HG03521 (cell line): ENCODE measurements at regions not wholly inside any gene's neighbourhood (a gene's known extent, or its start where the extent isn't known, plus 50 kb on each side); places are given as distances from the start of the nearest gene placed in this dataset.

Source experiments
- ATAC-seq: cut with Tn5 transposase; IDR thresholded peaks from one replicate; pipeline ENCODE4 v1.9.1; 2021; ENCODE audit warnings: mild to moderate bottlenecking, moderate library complexity; ENCODE audit not compliant: unreplicated experiment

- no peak for ATAC-seq
Observed at GRCh38 chr5:92472981-92473566, 1090.0 kb upstream of the ARRDC3 start.

GRCh38 chr5:92471861-92472260, 1088.7 kb upstream of the ARRDC3 start:
- ATAC-seq: no peak

- ATAC-seq: no peak
Observed at GRCh38 chr5:92470770-92471169, 1087.7 kb upstream of the ARRDC3 start.

GRCh38 chr5:92468295-92468694, 1085.2 kb upstream of the ARRDC3 start:
- ATAC-seq: no peak

- ATAC-seq: no peak
Observed at GRCh38 chr5:92467695-92468094, 1084.6 kb upstream of the ARRDC3 start.

- no peak for ATAC-seq
Observed at GRCh38 chr5:92460505-92460904, 1077.4 kb upstream of the ARRDC3 start.

GRCh38 chr5:92459654-92460053, 1076.5 kb upstream of the ARRDC3 start:
- no peak for ATAC-seq

- ATAC-seq: peak; percentile 100
Observed at GRCh38 chr5:92455011-92455410, 1071.9 kb upstream of the ARRDC3 start.

- ATAC-seq: no peak
Observed at GRCh38 chr5:92444888-92445287, 1061.8 kb upstream of the ARRDC3 start.

GRCh38 chr5:92435781-92436180, 1052.7 kb upstream of the ARRDC3 start:
- ATAC-seq: no peak

GRCh38 chr5:92429646-92430045, 1046.5 kb upstream of the ARRDC3 start:
- ATAC-seq: no peak

GRCh38 chr5:92428415-92428814, 1045.3 kb upstream of the ARRDC3 start:
- no peak for ATAC-seq

GRCh38 chr5:92424785-92425426, 1041.8 kb upstream of the ARRDC3 start:
- no peak for ATAC-seq

- ATAC-seq: no peak
Observed at GRCh38 chr5:92421942-92422341, 1038.8 kb upstream of the ARRDC3 start.

GRCh38 chr5:92421196-92421595, 1038.1 kb upstream of the ARRDC3 start:
- no peak for ATAC-seq

- no peak for ATAC-seq
Observed at GRCh38 chr5:92419261-92419660, 1036.1 kb upstream of the ARRDC3 start.

- no peak for ATAC-seq
Observed at GRCh38 chr5:92418341-92418740, 1035.2 kb upstream of the ARRDC3 start.

GRCh38 chr5:92409134-92409533, 1026.0 kb upstream of the ARRDC3 start:
- no peak for ATAC-seq

- ATAC-seq: no peak
Observed at GRCh38 chr5:92402956-92403702, 1020.0 kb upstream of the ARRDC3 start.

- ATAC-seq: no peak
Observed at GRCh38 chr5:92402045-92402444, 1018.9 kb upstream of the ARRDC3 start.

GRCh38 chr5:92401492-92401891, 1018.4 kb upstream of the ARRDC3 start:
- ATAC-seq: no peak

- ATAC-seq: no peak
Observed at GRCh38 chr5:92394936-92395335, 1011.8 kb upstream of the ARRDC3 start.
